Left ventricle myocardium inferior (tissue), 1 donor: ENCODE measurements at regions not wholly inside any gene's neighbourhood (a gene's known extent, or its start where the extent isn't known, plus 50 kb on each side); places are given as distances from the start of the nearest gene placed in this dataset.

ENCODE experiments used
- DNase-seq: peaks from one replicate; pipeline ENCODE4 v3.0.0-alpha.2; 2020
- H3K27ac ChIP-seq: fragments of 200-600 bp; replicated peaks from 2 replicates; pipeline ENCODE4 v1.8.0; 2021
- H3K27me3 ChIP-seq: fragments of 200-600 bp; 2 replicates; pipeline ENCODE4 v1.8.0; 2021; ENCODE audit warnings: low read depth
- H3K36me3 ChIP-seq: fragments of 200-600 bp; 2 replicates; pipeline ENCODE4 v1.8.0; 2021
- H3K4me1 ChIP-seq: fragments of 200-600 bp; 2 replicates; pipeline ENCODE4 v1.8.0; 2021
- H3K4me3 ChIP-seq: fragments of 200-600 bp; 2 replicates; pipeline ENCODE4 v1.8.0; 2021; ENCODE audit warnings: mild to moderate bottlenecking, moderate library complexity
- H3K9me3 ChIP-seq: fragments of 200-600 bp; replicated peaks from 2 replicates; pipeline ENCODE4 v1.8.0; 2021
- intact Hi-C: fragments of 100-400 bp; cut with micrococcal nuclease; formaldehyde crosslinking; loops from one replicate; pipeline ENCODE4 v1.11.0; 2022
- TF ChIP-seq, protein P1 (sequence below): fragments of 200-600 bp; IDR thresholded peaks from 2 replicates; pipeline ENCODE4 v1.8.0; 2021; ENCODE audit warnings: antibody characterized with exemption, mild to moderate bottlenecking, borderline replicate concordance
- donor health status: DM: no; HTN: yes; CAD: no; lungs with severe emphysema.

DNA sequence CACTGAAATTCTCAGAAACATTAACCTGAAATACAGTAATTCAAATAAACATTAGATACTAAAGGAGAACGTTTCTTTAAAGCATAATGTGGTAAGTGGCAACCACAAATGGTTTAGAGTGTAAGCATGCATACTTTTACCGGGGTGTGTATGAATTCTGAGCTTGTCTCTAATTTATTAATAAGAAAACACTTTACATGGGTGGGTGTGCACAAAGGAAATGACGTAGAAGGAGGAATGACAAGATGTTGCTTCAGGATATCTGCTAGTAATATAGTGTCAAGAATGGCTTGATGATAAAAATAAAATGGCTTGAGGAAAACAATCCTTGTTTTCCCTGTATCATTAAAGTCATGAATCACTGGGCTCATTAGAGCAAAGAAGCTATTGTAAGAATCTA, 92.5 kb downstream of the ARL4A start:
- TF ChIP-seq, protein P1, sequence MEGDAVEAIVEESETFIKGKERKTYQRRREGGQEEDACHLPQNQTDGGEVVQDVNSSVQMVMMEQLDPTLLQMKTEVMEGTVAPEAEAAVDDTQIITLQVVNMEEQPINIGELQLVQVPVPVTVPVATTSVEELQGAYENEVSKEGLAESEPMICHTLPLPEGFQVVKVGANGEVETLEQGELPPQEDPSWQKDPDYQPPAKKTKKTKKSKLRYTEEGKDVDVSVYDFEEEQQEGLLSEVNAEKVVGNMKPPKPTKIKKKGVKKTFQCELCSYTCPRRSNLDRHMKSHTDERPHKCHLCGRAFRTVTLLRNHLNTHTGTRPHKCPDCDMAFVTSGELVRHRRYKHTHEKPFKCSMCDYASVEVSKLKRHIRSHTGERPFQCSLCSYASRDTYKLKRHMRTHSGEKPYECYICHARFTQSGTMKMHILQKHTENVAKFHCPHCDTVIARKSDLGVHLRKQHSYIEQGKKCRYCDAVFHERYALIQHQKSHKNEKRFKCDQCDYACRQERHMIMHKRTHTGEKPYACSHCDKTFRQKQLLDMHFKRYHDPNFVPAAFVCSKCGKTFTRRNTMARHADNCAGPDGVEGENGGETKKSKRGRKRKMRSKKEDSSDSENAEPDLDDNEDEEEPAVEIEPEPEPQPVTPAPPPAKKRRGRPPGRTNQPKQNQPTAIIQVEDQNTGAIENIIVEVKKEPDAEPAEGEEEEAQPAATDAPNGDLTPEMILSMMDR = no peak
- Histone ChIP-seq H3K4me1 (no peaks in the 10 kb centered on the region), H3K36me3 (no peaks in the 10 kb centered on the region), H3K4me3 (no peak overlapping the region), H3K9me3 (no peaks in the 10 kb centered on the region), H3K27me3 (no peaks in the 10 kb centered on the region), H3K27ac (no peak overlapping the region)
- intact Hi-C loops = no loop called here
- no peak for DNase-seq

DNA sequence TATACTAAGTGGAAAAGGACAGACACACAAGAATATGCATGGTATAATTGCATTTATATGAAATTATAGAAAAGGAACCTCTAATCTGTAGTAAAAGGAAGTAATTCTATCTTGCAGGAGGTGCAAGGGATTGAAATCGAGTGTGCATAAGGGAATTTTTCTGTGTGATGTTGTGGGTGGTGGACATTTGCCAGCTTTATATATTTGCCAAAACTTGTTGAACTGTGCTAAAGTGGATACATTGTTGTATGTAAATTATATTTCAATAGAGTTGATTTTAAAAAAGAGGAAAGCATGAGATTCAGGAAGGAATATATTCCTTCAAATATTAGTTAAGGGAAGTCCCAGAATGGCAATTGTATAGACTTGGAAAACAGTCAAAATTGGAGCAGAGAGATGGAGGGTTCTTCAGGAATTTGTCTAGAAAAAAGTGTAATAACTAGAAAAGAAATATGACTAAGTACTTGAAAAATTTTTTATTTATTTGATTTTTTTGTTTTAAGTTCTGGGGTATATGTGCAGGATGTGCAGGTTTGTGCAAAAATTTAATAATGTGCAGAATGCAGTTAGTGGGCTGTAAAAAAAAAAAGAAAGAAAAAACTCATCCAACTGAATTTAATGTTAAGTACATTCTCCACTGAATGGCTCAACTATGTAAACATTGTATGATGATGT, 96.1 kb downstream of the ARL4A start:
- TF ChIP-seq, protein P1 = no peak

DNA sequence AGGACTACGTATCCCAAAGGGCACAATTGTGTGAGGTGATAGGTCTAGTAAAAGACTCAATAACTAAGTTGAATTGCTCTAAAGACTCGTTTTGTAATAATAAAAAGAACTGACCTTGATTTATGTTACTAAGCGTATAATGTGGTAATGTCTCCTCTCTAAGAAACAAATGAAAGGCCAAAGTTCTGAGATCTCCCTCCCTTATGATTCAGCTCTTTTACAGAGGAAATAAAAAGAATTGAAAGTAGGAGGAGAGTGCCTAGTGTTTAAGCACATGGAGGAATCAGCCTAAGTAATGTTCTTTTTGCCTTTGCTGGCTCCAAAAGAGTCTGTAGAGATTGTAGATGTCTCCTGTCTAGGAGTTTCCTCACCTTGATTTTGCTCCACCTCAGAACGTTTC, 98.0 kb downstream of the ARL4A start:
- TF ChIP-seq, protein P1 = no peak
- DNase-seq = no peak
- Histone ChIP-seq H3K27me3 (no peaks in the 10 kb centered on the region), H3K4me3 (no peak overlapping the region), H3K4me1 (no peaks in the 10 kb centered on the region), H3K36me3 (no peaks in the 10 kb centered on the region), H3K9me3 (no peaks in the 10 kb centered on the region), H3K27ac (no peak overlapping the region)
- intact Hi-C loops = no loop called here

More for the DNA sequence above, 96.1 kb downstream of the ARL4A start:
- no peak for DNase-seq
- intact Hi-C loops = no loop called here
- Histone ChIP-seq H3K4me3 (no peak overlapping the region), H3K36me3 (no peaks in the 10 kb centered on the region), H3K27ac (no peak overlapping the region), H3K9me3 (no peaks in the 10 kb centered on the region), H3K27me3 (no peaks in the 10 kb centered on the region), H3K4me1 (no peaks in the 10 kb centered on the region)

DNA sequence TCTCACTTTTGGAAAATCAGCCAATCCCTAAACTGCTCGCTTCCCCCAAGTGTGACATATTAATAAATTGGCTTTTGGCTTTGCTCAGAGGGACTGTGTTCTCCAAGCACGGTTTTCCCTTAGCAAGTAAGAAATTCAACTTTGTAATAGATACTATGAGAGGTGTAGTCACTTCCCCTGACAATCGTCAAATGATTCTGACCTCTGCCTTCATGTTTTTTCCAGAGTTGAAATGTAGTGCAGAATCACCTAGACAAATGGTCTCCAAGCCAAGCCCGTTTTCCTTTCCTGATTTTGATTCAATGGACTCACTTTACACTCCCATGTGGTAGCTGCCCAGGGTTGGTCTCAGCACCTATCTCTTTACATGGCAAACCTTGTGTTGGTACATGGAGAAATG, 99.1 kb downstream of the ARL4A start:
- H3K9me3 ChIP-seq = no peaks in the 10 kb centered on the region
- H3K36me3 ChIP-seq = no peaks in the 10 kb centered on the region
- no peaks in the 10 kb centered on the region for H3K4me1 ChIP-seq
- no peak for DNase-seq
- no peak overlapping the region for H3K4me3 ChIP-seq
- TF ChIP-seq, protein P1 = no peak
- H3K27me3 ChIP-seq = no peaks in the 10 kb centered on the region
- H3K27ac ChIP-seq = no peak overlapping the region
- intact Hi-C loops = no loop called here

DNA sequence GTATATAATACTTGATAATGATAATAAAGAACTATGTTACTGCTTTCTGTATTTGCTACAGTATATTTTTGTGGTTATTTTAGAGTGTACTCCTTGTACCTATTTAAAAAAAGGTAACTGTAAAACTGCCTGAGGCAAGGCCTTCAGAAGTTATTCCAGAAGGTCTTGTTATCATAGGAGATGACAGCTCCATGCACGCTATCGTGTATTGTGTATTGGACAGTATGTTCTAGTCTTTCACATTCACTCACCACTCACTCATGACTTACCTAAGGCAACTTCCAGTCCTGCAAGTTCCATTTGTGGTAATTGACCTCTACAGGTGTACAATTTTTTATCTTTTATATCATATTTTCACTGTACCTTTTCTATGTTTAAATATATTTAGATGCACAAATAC, 100.7 kb downstream of the ARL4A start:
- TF ChIP-seq, protein P1 = no peak
- Histone ChIP-seq H3K36me3 (no peaks in the 10 kb centered on the region), H3K27ac (no peak overlapping the region), H3K4me1 (no peaks in the 10 kb centered on the region), H3K9me3 (no peaks in the 10 kb centered on the region), H3K4me3 (no peak overlapping the region), H3K27me3 (no peaks in the 10 kb centered on the region)
- no peak for DNase-seq
- intact Hi-C loops = no loop called here
